ENCODE measurements at regions not wholly inside any gene's neighbourhood (a gene's known extent, or its start where the extent isn't known, plus 50 kb on each side); places are given as distances from the start of the nearest gene placed in this dataset.

DNA sequence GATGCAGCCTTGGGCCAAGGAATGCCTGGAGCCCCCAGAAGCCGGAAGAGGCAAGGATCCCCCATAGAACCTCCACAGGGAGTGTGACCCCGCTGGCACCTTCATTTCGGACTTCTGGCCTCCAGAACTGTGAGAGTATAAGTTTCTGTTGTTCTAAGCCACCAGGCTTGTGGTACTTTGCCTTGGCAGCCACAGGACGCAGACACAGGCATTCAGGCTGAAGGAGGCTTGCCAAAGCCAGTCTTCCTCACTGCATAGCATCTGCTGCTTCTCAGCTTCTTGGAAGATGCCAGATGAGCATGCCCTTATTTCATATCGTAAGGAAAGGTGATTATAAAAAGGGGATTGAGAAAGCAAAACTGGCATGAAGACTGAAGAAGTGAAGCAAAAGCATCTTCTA lies 61.1 kb upstream of the TAS2R1 start:
- Histone ChIP-seq H3K4me1 (ENCODE audit: control insufficient read depth in 1 of 2, insufficient read depth in 2 of 2, low read length in 2 of 2) (no peaks in the 10 kb centered on the region), H2AFZ (ENCODE audit: insufficient read depth, low read depth, low read length, poor library complexity, severe bottlenecking) (no peak overlapping the region), H4K20me1 (ENCODE audit: insufficient read depth, low read length) (no peaks in the 10 kb centered on the region), H3K27me3 (ENCODE audit: control insufficient read depth in 2 of 2, insufficient read depth in 2 of 2, low read length in 2 of 2) (no peaks in the 10 kb centered on the region), H3K36me3 (replicated peaks in 1 of 2; ENCODE audit: control insufficient read depth in 1 of 2, insufficient read depth in 2 of 2, low read length in 2 of 2) (no peaks in the 10 kb centered on the region), H3K27ac (ENCODE audit: low read depth in 1 of 2, low read length in 2 of 2) (no peak overlapping the region), H3K9ac (ENCODE audit: insufficient read depth, low read length, poor library complexity, severe bottlenecking) (no peak overlapping the region), H3K9me3 (replicated peaks in 1 of 2; ENCODE audit: control insufficient read depth in 1 of 2, insufficient read depth in 1 of 2, low read length in 2 of 2) (peaks cover 3 to 4% of the 10 kb centered on the region in 2 donors), H3K4me2 (replicated peaks; ENCODE audit: extremely low read depth, low read length, poor library complexity, severe bottlenecking) (no peak overlapping the region), H3K79me2 (ENCODE audit: insufficient read depth, low read length) (no peaks in the 10 kb centered on the region), H3K4me3 (replicated peaks in 1 of 3; ENCODE audit: low read depth in 2 of 3, low read length in 3 of 3) (no peak overlapping the region)
- Mint-ChIP-seq H3K4me1 (no peaks in the 10 kb centered on the region), H3K4me3 (no peak overlapping the region), H3K27me3 (ENCODE audit: low read depth in 3 of 3) (no peaks in the 10 kb centered on the region), H3K36me3 (no peaks in the 10 kb centered on the region), H3K9me3 (peaks cover 2 to 12% (median 5%) of the 10 kb centered on the region in 7 donors), H3K27ac (no peak overlapping the region)
- 87% methylated on average over 4 of the region's 5 CpGs for WGBS (ENCODE audit: insufficient coverage)
- intact Hi-C loops (cut with micrococcal nuclease): no loop called here
- no peak for DNase-seq
- TF ChIP-seq CTCF (IDR thresholded peaks at IDR 0.05): no peak

DNA sequence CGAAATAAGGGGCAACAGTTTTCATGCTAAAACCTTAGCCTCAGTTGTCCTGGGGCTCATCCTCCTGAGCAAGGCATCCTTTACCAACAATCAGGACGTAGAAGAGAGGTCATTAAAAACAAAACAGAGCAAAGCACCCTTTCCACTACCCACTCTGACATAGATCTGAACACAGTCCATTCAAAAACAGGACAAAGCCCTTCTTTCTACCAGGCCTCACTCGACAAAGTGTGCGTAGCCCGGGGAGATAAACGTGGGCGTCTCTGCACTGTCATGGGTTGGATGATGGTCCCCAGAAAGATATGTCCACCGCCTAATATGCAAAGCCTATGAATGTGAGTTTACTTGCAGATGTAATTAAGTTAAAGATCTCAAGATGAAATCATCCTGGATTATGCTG lies 60.6 kb upstream of the TAS2R1 start:
- Mint-ChIP-seq H3K27me3 (ENCODE audit: low read depth in 3 of 3) (no peaks in the 10 kb centered on the region), H3K9me3 (peaks cover 2 to 12% (median 4%) of the 10 kb centered on the region in 7 donors), H3K36me3 (no peaks in the 10 kb centered on the region), H3K4me3 (no peak overlapping the region), H3K27ac (no peak overlapping the region), H3K4me1 (no peaks in the 10 kb centered on the region)
- no peak for DNase-seq
- TF ChIP-seq CTCF (IDR thresholded peaks at IDR 0.05): no peak
- Histone ChIP-seq H3K79me2 (ENCODE audit: insufficient read depth, low read length) (no peaks in the 10 kb centered on the region), H3K27me3 (ENCODE audit: control insufficient read depth in 2 of 2, insufficient read depth in 2 of 2, low read length in 2 of 2) (no peaks in the 10 kb centered on the region), H2AFZ (ENCODE audit: insufficient read depth, low read depth, low read length, poor library complexity, severe bottlenecking) (no peak overlapping the region), H3K9ac (ENCODE audit: insufficient read depth, low read length, poor library complexity, severe bottlenecking) (no peak overlapping the region), H3K4me1 (ENCODE audit: control insufficient read depth in 1 of 2, insufficient read depth in 2 of 2, low read length in 2 of 2) (no peaks in the 10 kb centered on the region), H3K36me3 (replicated peaks in 1 of 2; ENCODE audit: control insufficient read depth in 1 of 2, insufficient read depth in 2 of 2, low read length in 2 of 2) (no peaks in the 10 kb centered on the region), H4K20me1 (ENCODE audit: insufficient read depth, low read length) (no peaks in the 10 kb centered on the region), H3K9me3 (replicated peaks in 1 of 2; ENCODE audit: control insufficient read depth in 1 of 2, insufficient read depth in 1 of 2, low read length in 2 of 2) (peaks cover 3 to 4% of the 10 kb centered on the region in 2 donors), H3K4me3 (replicated peaks in 1 of 3; ENCODE audit: low read depth in 2 of 3, low read length in 3 of 3) (no peak overlapping the region), H3K4me2 (replicated peaks; ENCODE audit: extremely low read depth, low read length, poor library complexity, severe bottlenecking) (no peak overlapping the region), H3K27ac (ENCODE audit: low read depth in 1 of 2, low read length in 2 of 2) (no peak overlapping the region)
- intact Hi-C loops (cut with micrococcal nuclease): no loop called here
- WGBS (ENCODE audit: insufficient coverage): 85% methylated on average over 7 of the region's 8 CpGs
